22Rv1 (cell line): ENCODE measurements at regions not wholly inside any gene's neighbourhood (a gene's known extent, or its start where the extent isn't known, plus 50 kb on each side); places are given as distances from the start of the nearest gene placed in this dataset.

ENCODE experiments used
- CTCF ChIP-seq: fragments of 450-650 bp; IDR thresholded peaks from 2 replicates; pipeline ENCODE4 v1.5.1; 2017; ENCODE audit warnings: mild to moderate bottlenecking
- ZFX ChIP-seq: fragments of 450-650 bp; IDR thresholded peaks from 2 replicates; pipeline ENCODE4 v1.6.1; 2017; ENCODE audit warnings: antibody characterized with exemption, borderline replicate concordance

- TF ChIP-seq CTCF (no peak), ZFX (no peak)
These were observed 289.2 kb downstream of the CLIC5 start for GRCh38 chr6:45726444-45726843.
